ENCODE measurements at regions not wholly inside any gene's neighbourhood (a gene's known extent, or its start where the extent isn't known, plus 50 kb on each side); places are given as distances from the start of the nearest gene placed in this dataset.
A peak's percentile ranks its signal among the peaks of the same experiment; 100 is the strongest.

DNA sequence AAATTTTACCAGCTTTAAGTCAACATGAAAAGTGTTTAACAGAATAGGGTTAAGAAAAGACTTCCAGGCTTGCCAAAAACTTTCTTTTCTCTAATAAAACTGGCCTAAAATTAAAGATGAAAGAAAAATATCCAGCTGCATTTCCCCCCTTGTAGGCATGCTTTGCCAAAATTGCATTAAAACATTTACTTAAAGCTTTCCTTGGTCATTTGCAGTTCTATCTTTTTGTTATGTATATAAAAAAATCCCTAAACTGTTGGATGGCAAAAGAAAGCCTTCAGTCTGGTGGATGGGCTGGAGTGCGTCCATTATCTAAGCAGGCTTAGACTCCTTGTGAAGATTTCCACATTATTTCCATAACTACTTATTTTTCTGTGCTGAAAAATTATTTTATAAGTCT is 105.4 kb upstream of the DSEL start:
- 0 out of 2 replicates have a peak overlapping the region, but pooled peaks have one; percentile 2 for H2AFZ ChIP-seq
- DNase-seq, result no peak
- H3K27ac ChIP-seq, result no peak overlapping the region
- H3K27me3 ChIP-seq (replicated peaks; ENCODE audit: insufficient read depth), result no peaks in the 10 kb centered on the region
- H3K9me2 ChIP-seq (ENCODE audit: insufficient read depth), result no peaks in the 10 kb centered on the region; the same call in 1 of the 2 replicates
- H3K36me3 ChIP-seq (ENCODE audit: low read depth), result no peaks in the 10 kb centered on the region
- no peak for TF ChIP-seq EZH2phosphoT487 (IDR thresholded peaks at IDR 0.05; ENCODE audit: insufficient read depth, low read depth)
- in situ Hi-C loops (cut with MboI), result no loop called here
- H3K4me1 ChIP-seq (ENCODE audit: insufficient read depth), result no peaks in the 10 kb centered on the region
- H3K9me3 ChIP-seq (ENCODE audit: low read depth), result no peaks in the 10 kb centered on the region
- 85% methylated on average over 1 of the region's 1 CpG for WGBS, 2 experiments (ENCODE audit: low coverage in 1 of 2, low lambda C conversion rate in 2 of 2, missing lambda C conversion rate in 2 of 2)
- H3K79me2 ChIP-seq (ENCODE audit: insufficient read depth), result no peaks in the 10 kb centered on the region
- no peak overlapping the region for H3K4me2 ChIP-seq (ENCODE audit: unreplicated experiment)
- no peaks in the 10 kb centered on the region for H4K20me1 ChIP-seq (ENCODE audit: insufficient read depth)
- H3F3A ChIP-seq (ENCODE audit: insufficient read depth), result no peaks in the 10 kb centered on the region
- H3K4me3 ChIP-seq, result no peak overlapping the region
- no peak overlapping the region for H3K9ac ChIP-seq

DNA sequence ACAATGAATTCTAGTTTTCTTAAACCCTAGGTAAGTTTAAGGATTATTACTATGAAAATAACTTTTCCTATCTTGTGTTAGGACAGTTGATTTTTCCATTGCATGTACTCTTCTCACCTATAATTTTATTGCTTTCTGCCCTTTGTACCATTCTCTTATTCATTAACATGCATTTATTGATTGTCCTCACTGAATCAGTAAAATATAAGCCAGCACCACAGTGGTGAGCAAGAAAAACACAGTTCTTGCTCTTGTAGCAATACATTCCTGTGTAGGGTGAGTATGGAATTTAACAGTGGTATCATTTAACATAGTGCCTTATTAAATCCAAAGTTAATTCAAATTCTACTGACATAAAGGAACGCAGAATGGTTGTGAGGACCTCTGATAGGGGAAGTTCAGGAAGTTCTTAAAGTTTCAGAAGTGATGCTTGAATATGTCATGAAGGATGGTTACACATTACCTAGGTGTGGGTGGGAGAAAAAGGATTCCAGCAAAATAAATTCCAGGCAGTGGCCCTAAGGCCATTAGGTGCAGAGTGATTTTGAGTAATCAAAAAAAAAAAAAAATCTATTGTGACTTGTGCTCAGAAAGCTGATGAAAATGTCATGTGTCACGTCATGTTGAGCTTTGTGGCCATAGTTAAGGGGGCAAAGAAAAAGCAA is 104.7 kb upstream of the DSEL start:
- Histone ChIP-seq H3K9ac (no peak overlapping the region), H4K20me1 (ENCODE audit: insufficient read depth) (no peaks in the 10 kb centered on the region), H3K27ac (no peak overlapping the region), H3K79me2 (ENCODE audit: insufficient read depth) (no peaks in the 10 kb centered on the region), H2AFZ (0 out of 2 replicates have a peak overlapping the region, but pooled peaks have one; percentile 2), H3K9me2 (ENCODE audit: insufficient read depth) (no peaks in the 10 kb centered on the region; the same call in 1 of the 2 replicates), H3K4me1 (ENCODE audit: insufficient read depth) (no peaks in the 10 kb centered on the region), H3K36me3 (ENCODE audit: low read depth) (no peaks in the 10 kb centered on the region), H3F3A (ENCODE audit: insufficient read depth) (no peaks in the 10 kb centered on the region), H3K4me2 (ENCODE audit: unreplicated experiment) (no peak overlapping the region), H3K27me3 (replicated peaks; ENCODE audit: insufficient read depth) (no peaks in the 10 kb centered on the region), H3K9me3 (ENCODE audit: low read depth) (no peaks in the 10 kb centered on the region), H3K4me3 (no peak overlapping the region)
- TF ChIP-seq EZH2phosphoT487 (IDR thresholded peaks at IDR 0.05; ENCODE audit: insufficient read depth, low read depth) (no peak), EZH2 (IDR thresholded peaks at IDR 0.05; ENCODE audit: insufficient read depth, poor library complexity, severe bottlenecking) (no peak)
- no peak for DNase-seq
- 93 to 96% methylated on average over 2 of the region's 2 CpGs for WGBS, 2 experiments (ENCODE audit: low coverage in 1 of 2, low lambda C conversion rate in 2 of 2, missing lambda C conversion rate in 2 of 2)
- in situ Hi-C loops (cut with MboI), result no loop called here

- TF ChIP-seq EZH2phosphoT487 (IDR thresholded peaks at IDR 0.05; ENCODE audit: insufficient read depth, low read depth), result no peak
- no peak for TF ChIP-seq EZH2 (IDR thresholded peaks at IDR 0.05; ENCODE audit: insufficient read depth, poor library complexity, severe bottlenecking)
Observed at GRCh38 chr18:67618061-67618460, 101.5 kb upstream of the DSEL start.

GRCh38 chr18:67615876-67616275 is 99.4 kb upstream of the DSEL start:
- TF ChIP-seq EZH2phosphoT487 (IDR thresholded peaks at IDR 0.05; ENCODE audit: insufficient read depth, low read depth), result no peak
- no peak for TF ChIP-seq EZH2 (IDR thresholded peaks at IDR 0.05; ENCODE audit: insufficient read depth, poor library complexity, severe bottlenecking)
- no peak overlapping the region for H2AFZ ChIP-seq

More at GRCh38 chr18:67618061-67618460, 101.5 kb upstream of the DSEL start:
- WGBS, 2 experiments (ENCODE audit: low coverage in 1 of 2, low lambda C conversion rate in 2 of 2, missing lambda C conversion rate in 2 of 2), result 91 to 93% methylated on average over 4 of the region's 4 CpGs
- Histone ChIP-seq H3K79me2 (ENCODE audit: insufficient read depth) (no peaks in the 10 kb centered on the region), H3K9ac (no peak overlapping the region), H3F3A (ENCODE audit: insufficient read depth) (no peaks in the 10 kb centered on the region), H3K4me3 (no peak overlapping the region), H4K20me1 (ENCODE audit: insufficient read depth) (no peaks in the 10 kb centered on the region), H2AFZ (no peak overlapping the region), H3K4me2 (ENCODE audit: unreplicated experiment) (no peak overlapping the region), H3K36me3 (ENCODE audit: low read depth) (no peaks in the 10 kb centered on the region), H3K9me2 (ENCODE audit: insufficient read depth) (no peaks in the 10 kb centered on the region), H3K4me1 (ENCODE audit: insufficient read depth) (no peaks in the 10 kb centered on the region), H3K9me3 (ENCODE audit: low read depth) (no peaks in the 10 kb centered on the region), H3K27me3 (replicated peaks; ENCODE audit: insufficient read depth) (no peaks in the 10 kb centered on the region), H3K27ac (no peak overlapping the region)
- DNase-seq, result no peak
- in situ Hi-C loops (cut with MboI), result no loop called here

More at GRCh38 chr18:67615876-67616275, 99.4 kb upstream of the DSEL start:
- Histone ChIP-seq H3K9ac (no peak overlapping the region), H3K9me2 (ENCODE audit: insufficient read depth) (no peaks in the 10 kb centered on the region), H3K4me3 (no peak overlapping the region), H3F3A (ENCODE audit: insufficient read depth) (no peaks in the 10 kb centered on the region), H3K9me3 (ENCODE audit: low read depth) (no peaks in the 10 kb centered on the region), H3K4me2 (ENCODE audit: unreplicated experiment) (no peak overlapping the region), H3K4me1 (ENCODE audit: insufficient read depth) (no peaks in the 10 kb centered on the region), H3K36me3 (ENCODE audit: low read depth) (no peaks in the 10 kb centered on the region), H3K27me3 (replicated peaks; ENCODE audit: insufficient read depth) (no peaks in the 10 kb centered on the region), H3K27ac (no peak overlapping the region), H4K20me1 (ENCODE audit: insufficient read depth) (no peaks in the 10 kb centered on the region), H3K79me2 (ENCODE audit: insufficient read depth) (no peaks in the 10 kb centered on the region)
- no peak for DNase-seq
- WGBS, 2 experiments (ENCODE audit: low coverage in 1 of 2, low lambda C conversion rate in 2 of 2, missing lambda C conversion rate in 2 of 2), result 92 to 96% methylated on average over 3 of the region's 3 CpGs
- in situ Hi-C loops (cut with MboI), result no loop called here

All from GM23248 (cell line).